Gastroesophageal sphincter (tissue), 4 donors: ENCODE measurements at regions not wholly inside any gene's neighbourhood (a gene's known extent, or its start where the extent isn't known, plus 50 kb on each side); places are given as distances from the start of the nearest gene placed in this dataset.

Experiments
- ATAC-seq: fragments of 150-250 bp; one replicate; pipeline ENCODE4 v1.9.1; 2016; ENCODE audit warnings: mild to moderate bottlenecking, moderate library complexity
- H3K27ac ChIP-seq, 4 donors: fragments of 200-600 bp; sonication (generic) in 3 of 4; 1 replicate in 3 of 4; 2 replicates in 1 of 4; pipeline ENCODE4 v1.5.1; 2016 to 2019
- H3K27me3 ChIP-seq: fragments of 200-600 bp; sonication (generic); one replicate; pipeline ENCODE4 v1.5.1; 2019
- H3K36me3 ChIP-seq, 2 donors: fragments of 200-600 bp; sonication (generic); one replicate each; pipeline ENCODE4 v1.5.1; 2019; ENCODE audit warnings: control low read depth in 1 of 2
- H3K4me1 ChIP-seq, 3 donors: fragments of 200-600 bp; sonication (generic); 1 replicate in 2 of 3; 2 replicates in 1 of 3; pipeline ENCODE4 v1.5.1; 2016 to 2019; ENCODE audit warnings: control low read depth in 2 of 3
- H3K4me3 ChIP-seq, 2 donors: fragments of 200-600 bp; sonication (generic); one replicate each; pipeline ENCODE4 v1.5.1; 2019; ENCODE audit warnings: mild to moderate bottlenecking in 1 of 2, moderate library complexity in 1 of 2
- H3K9me3 ChIP-seq, 3 donors: fragments of 200-600 bp; sonication (generic); one replicate each; pipeline ENCODE4 v1.5.1; 2017 to 2019; ENCODE audit warnings: control low read depth in 2 of 3
- CTCF ChIP-seq, 4 experiments: fragments of 200-600 bp in 2 of 4; fragments of 450-650 bp in 2 of 4; sonication (generic) in 1 of 4; IDR thresholded peaks; one replicate each; pipeline ENCODE4 v1.5.1; 2017 to 2019; ENCODE audit warnings: antibody characterized with exemption in 4 of 4, mild to moderate bottlenecking in 2 of 4, moderate library complexity in 2 of 4
- EP300 ChIP-seq: sonication (generic); formaldehyde crosslinking; IDR thresholded peaks from one replicate; pipeline ENCODE4 v1.6.1; 2017; ENCODE audit warnings: antibody characterized with exemption, mild to moderate bottlenecking
- POLR2A ChIP-seq, 2 donors: fragments of 450-650 bp; IDR thresholded peaks; one replicate each; pipeline ENCODE4 v1.6.1; 2017; ENCODE audit warnings: antibody characterized with exemption in 2 of 2, mild to moderate bottlenecking in 2 of 2, moderate library complexity in 1 of 2
- POLR2AphosphoS5 ChIP-seq: sonication (generic); formaldehyde crosslinking; IDR thresholded peaks from one replicate; pipeline ENCODE4 v1.6.1; 2017; ENCODE audit warnings: antibody characterized with exemption
- WGBS, 2 donors: methylation state at CpG; one replicate each; pipeline ENCODE4 v1.1.5; 2018; ENCODE audit warnings: low coverage in 1 of 2; 5-methylcytosine and 5-hydroxymethylcytosine counted together

GRCh38 chr4:153974452-153974851 is 185.6 kb upstream of the SFRP2 start:
- no peak for ATAC-seq
- Histone ChIP-seq H3K27ac (no peak overlapping the region), H3K4me1 (no peaks in the 10 kb centered on the region), H3K36me3 (no peaks in the 10 kb centered on the region), H3K4me3 (no peak overlapping the region), H3K27me3 (no peaks in the 10 kb centered on the region), H3K9me3 (no peaks in the 10 kb centered on the region)
- TF ChIP-seq EP300 (no peak), POLR2AphosphoS5 (no peak), POLR2A (IDR thresholded peaks at IDR 0.05) (no peak), CTCF (IDR thresholded peaks at IDR 0.05) (no peak)
- 80% methylated on average over 1 of the region's 1 CpG; no CpG with 5 or more reads in 1 of the 2 donors for WGBS, 2 donors

DNA sequence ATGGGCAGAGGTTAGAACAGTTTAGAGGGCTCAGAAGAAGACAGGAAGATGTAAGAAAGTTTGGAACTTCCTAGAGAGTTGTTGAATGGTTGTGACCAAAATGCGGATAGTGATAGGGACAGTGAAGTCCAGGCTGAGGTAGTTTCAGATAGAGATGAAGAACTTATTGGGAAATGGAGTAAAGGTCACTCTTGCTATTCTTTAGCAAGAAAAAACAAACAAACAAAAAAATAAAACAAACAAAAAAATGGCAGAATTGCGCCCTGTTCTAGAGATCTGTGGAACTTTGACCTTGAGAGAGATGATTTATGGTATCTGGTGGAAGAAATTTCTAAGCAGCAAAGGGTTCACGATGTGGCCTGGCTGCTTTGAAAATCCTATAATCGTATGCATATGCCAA is 185.1 kb upstream of the SFRP2 start:
- 34% methylated on average over 3 to 4 of the region's 4 CpGs for WGBS, 2 donors
- no peaks in the 10 kb centered on the region for H3K36me3 ChIP-seq
- TF ChIP-seq CTCF (IDR thresholded peaks at IDR 0.05): no peak
- TF ChIP-seq EP300: no peak
- H3K9me3 ChIP-seq: no peaks in the 10 kb centered on the region
- H3K4me3 ChIP-seq: no peak overlapping the region
- no peaks in the 10 kb centered on the region for H3K4me1 ChIP-seq
- ATAC-seq: no peak
- no peaks in the 10 kb centered on the region for H3K27me3 ChIP-seq
- no peak overlapping the region for H3K27ac ChIP-seq

GRCh38 chr4:153971899-153972298 is 183.0 kb upstream of the SFRP2 start:
- Histone ChIP-seq H3K4me1 (no peaks in the 10 kb centered on the region), H3K36me3 (no peaks in the 10 kb centered on the region), H3K4me3 (no peak overlapping the region), H3K27ac (no peak overlapping the region), H3K9me3 (no peaks in the 10 kb centered on the region), H3K27me3 (no peaks in the 10 kb centered on the region)
- WGBS, 2 donors: 91 to 95% methylated on average over 4 to 5 of the region's 5 CpGs
- no peak for TF ChIP-seq POLR2A (IDR thresholded peaks at IDR 0.05)
- no peak for TF ChIP-seq CTCF (IDR thresholded peaks at IDR 0.05)
- no peak for TF ChIP-seq EP300
- no peak for TF ChIP-seq POLR2AphosphoS5
- no peak for ATAC-seq

DNA sequence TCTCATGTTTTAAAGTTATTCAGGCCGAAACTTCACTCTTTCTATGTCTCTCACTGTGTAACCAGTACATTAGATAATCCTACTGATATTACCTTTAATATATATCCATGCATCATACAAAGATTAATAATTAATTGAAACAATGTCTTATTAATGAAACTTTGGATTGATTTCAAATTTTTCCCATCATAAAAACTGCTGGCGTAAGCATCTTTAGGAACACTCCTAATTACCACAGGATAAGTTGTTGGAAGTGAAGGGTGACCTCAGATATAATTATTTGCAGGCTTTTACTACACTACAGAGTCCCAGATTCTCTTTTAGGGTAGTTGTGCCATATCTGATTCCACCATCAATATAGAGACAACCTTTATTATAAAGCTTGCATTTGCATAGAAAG is 181.3 kb upstream of the SFRP2 start:
- H3K27me3 ChIP-seq: no peaks in the 10 kb centered on the region
- H3K9me3 ChIP-seq: no peaks in the 10 kb centered on the region
- no peaks in the 10 kb centered on the region for H3K4me1 ChIP-seq
- ATAC-seq: no peak
- H3K4me3 ChIP-seq: no peak overlapping the region
- no peak overlapping the region for H3K27ac ChIP-seq
- no peaks in the 10 kb centered on the region for H3K36me3 ChIP-seq
- no peak for TF ChIP-seq POLR2AphosphoS5
- TF ChIP-seq POLR2A (IDR thresholded peaks at IDR 0.05): no peak
- WGBS, 2 donors: 88 to 98% methylated on average over 2 of the region's 2 CpGs

GRCh38 chr4:153969542-153969941 is 180.7 kb upstream of the SFRP2 start:
- TF ChIP-seq POLR2AphosphoS5 (no peak), EP300 (no peak), CTCF (IDR thresholded peaks at IDR 0.05) (no peak), POLR2A (IDR thresholded peaks at IDR 0.05) (no peak)
- Histone ChIP-seq H3K4me3 (no peak overlapping the region), H3K27ac (no peak overlapping the region), H3K9me3 (no peaks in the 10 kb centered on the region), H3K4me1 (no peaks in the 10 kb centered on the region), H3K27me3 (no peaks in the 10 kb centered on the region), H3K36me3 (no peaks in the 10 kb centered on the region)
- ATAC-seq: no peak

DNA sequence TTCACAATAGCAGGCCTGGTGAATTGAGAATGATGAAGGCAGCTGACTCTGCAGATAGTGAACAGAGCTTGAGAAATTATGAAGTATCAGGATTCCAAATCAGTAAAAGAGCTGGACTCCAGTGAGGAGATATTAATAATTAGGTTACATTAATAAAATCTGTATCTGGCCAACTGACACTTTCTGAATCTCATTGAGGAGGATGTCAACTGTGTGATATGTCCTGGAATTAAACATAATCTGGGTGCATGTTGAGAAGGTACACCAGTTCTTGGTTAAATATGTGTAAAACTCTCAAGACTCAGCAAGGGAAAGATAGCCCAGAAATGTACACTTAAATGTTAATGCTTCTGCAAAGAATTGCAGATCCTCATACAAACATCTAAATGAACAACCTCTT is 177.8 kb upstream of the SFRP2 start:
- no peaks in the 10 kb centered on the region for H3K4me1 ChIP-seq
- TF ChIP-seq POLR2A (IDR thresholded peaks at IDR 0.05): no peak
- TF ChIP-seq CTCF (IDR thresholded peaks at IDR 0.05): no peak
- TF ChIP-seq POLR2AphosphoS5: no peak
- TF ChIP-seq EP300: no peak
- no peaks in the 10 kb centered on the region for H3K36me3 ChIP-seq
- H3K27ac ChIP-seq: no peak overlapping the region
- no peaks in the 10 kb centered on the region for H3K27me3 ChIP-seq
- ATAC-seq: no peak
- no peak overlapping the region for H3K4me3 ChIP-seq
- no peaks in the 10 kb centered on the region for H3K9me3 ChIP-seq
